ENCODE measurements at regions not wholly inside any gene's neighbourhood (a gene's known extent, or its start where the extent isn't known, plus 50 kb on each side); places are given as distances from the start of the nearest gene placed in this dataset.

DNA sequence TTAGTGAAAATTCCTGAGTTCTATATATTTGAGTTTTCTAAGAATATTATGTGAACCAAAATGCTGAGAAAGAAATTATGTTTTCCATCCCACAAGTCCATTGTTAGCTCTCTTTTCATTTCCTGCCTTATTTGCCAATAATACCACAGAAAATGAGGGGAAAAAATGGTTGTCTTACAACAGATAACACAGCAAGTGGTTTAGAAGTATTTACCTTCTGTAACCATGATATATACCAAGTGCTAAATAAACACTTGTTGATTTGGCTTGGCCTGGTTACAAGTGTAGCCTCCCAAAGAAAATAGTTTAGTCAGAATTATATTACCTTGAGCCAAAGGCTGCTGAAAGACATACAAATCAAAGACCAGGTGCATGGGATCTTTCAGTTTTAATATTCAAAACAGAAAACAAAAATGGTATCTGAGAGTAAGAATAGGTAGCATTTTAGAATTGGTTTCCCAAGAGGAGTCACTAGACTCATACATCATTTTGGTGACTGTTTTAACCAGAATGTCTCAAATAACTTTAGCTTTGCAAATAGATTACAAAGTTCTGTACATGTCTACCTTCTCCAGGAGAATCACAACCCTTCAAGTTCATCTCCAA, 439.8 kb upstream of the DYNLRB2 start:
- Histone ChIP-seq H4K8ac (ENCODE audit: low read depth, low read length) (no peak overlapping the region), H3K4me3 (ENCODE audit: low read length in 2 of 2) (no peak overlapping the region), H3K36me3 (replicated peaks in 1 of 2; ENCODE audit: control insufficient read depth in 2 of 2, insufficient read depth in 2 of 2, low read length in 2 of 2) (no peaks in the 10 kb centered on the region), H4K91ac (ENCODE audit: low read depth, low read length, poor library complexity) (no peak overlapping the region), H2BK120ac (ENCODE audit: low read depth, low read length) (no peak overlapping the region), H3K4me2 (ENCODE audit: insufficient read depth, low read length, poor library complexity, severe bottlenecking) (no peak overlapping the region), H2BK15ac (ENCODE audit: low read length) (no peak overlapping the region), H2AFZ (ENCODE audit: low read length) (no peak overlapping the region), H3K79me1 (ENCODE audit: low read depth, low read length) (no peaks in the 10 kb centered on the region), H3K4ac (ENCODE audit: low read length) (no peak overlapping the region), H3K14ac (ENCODE audit: low read length) (no peak overlapping the region), H3K27ac (replicated peaks; ENCODE audit: low read length) (no peak overlapping the region), H3K9ac (ENCODE audit: low read depth, low read length, poor library complexity) (no peak overlapping the region), H2AK5ac (ENCODE audit: low read depth, low read length) (no peak overlapping the region), H3K9me3 (replicated peaks in 1 of 2; ENCODE audit: control insufficient read depth in 2 of 2, insufficient read depth in 1 of 2, low read depth in 1 of 2, low read length in 2 of 2) (peaks cover 0 to 2% of the 10 kb centered on the region in 2 donors), H2BK5ac (ENCODE audit: low read length) (no peak overlapping the region), H3K18ac (ENCODE audit: low read length) (no peak overlapping the region), H3K27me3 (ENCODE audit: control insufficient read depth in 3 of 3, insufficient read depth in 3 of 3, low read depth in 1 of 3, low read length in 3 of 3) (no peaks in the 10 kb centered on the region), H3K4me1 (ENCODE audit: control insufficient read depth in 2 of 2, insufficient read depth in 1 of 2, low read depth in 1 of 2, low read length in 2 of 2) (no peaks in the 10 kb centered on the region), H2BK12ac (ENCODE audit: low read length) (no peak overlapping the region), H3K23ac (ENCODE audit: low read depth, low read length, poor library complexity) (no peak overlapping the region)
- no peak for DNase-seq (ENCODE audit: low spot score)

DNA sequence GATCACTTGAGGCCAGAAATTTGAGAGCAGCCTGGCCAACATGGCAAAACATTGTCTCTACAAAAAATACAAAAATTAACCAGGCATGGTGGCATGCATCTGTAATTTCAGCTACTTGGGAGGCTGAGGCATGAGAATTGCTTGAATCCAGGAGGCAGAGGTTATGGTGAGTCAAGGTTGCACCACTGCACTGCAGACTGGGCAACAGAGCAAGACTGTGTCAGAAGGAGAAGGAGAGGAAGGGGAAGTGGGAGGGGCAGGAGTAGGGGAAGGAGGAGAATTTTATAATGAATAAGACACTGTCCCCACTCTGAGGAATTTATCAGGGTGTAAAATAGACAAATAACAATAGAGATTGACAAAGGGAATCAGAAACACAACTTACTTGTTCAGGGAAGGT, 440.6 kb upstream of the DYNLRB2 start:
- Histone ChIP-seq H2BK15ac (ENCODE audit: low read length) (no peak overlapping the region), H2AFZ (ENCODE audit: low read length) (no peak overlapping the region), H3K27me3 (ENCODE audit: control insufficient read depth in 3 of 3, insufficient read depth in 3 of 3, low read depth in 1 of 3, low read length in 3 of 3) (no peaks in the 10 kb centered on the region), H3K9me3 (replicated peaks in 1 of 2; ENCODE audit: control insufficient read depth in 2 of 2, insufficient read depth in 1 of 2, low read depth in 1 of 2, low read length in 2 of 2) (peaks cover 0 to 2% of the 10 kb centered on the region in 2 donors), H2BK5ac (ENCODE audit: low read length) (no peak overlapping the region), H2BK120ac (ENCODE audit: low read depth, low read length) (no peak overlapping the region), H3K9ac (ENCODE audit: low read depth, low read length, poor library complexity) (no peak overlapping the region), H3K23ac (ENCODE audit: low read depth, low read length, poor library complexity) (no peak overlapping the region), H4K91ac (ENCODE audit: low read depth, low read length, poor library complexity) (no peak overlapping the region), H3K27ac (replicated peaks; ENCODE audit: low read length) (no peak overlapping the region), H3K4ac (ENCODE audit: low read length) (no peak overlapping the region), H3K4me3 (ENCODE audit: low read length in 2 of 2) (no peak overlapping the region), H3K18ac (ENCODE audit: low read length) (no peak overlapping the region), H3K4me1 (ENCODE audit: control insufficient read depth in 2 of 2, insufficient read depth in 1 of 2, low read depth in 1 of 2, low read length in 2 of 2) (no peaks in the 10 kb centered on the region), H4K8ac (ENCODE audit: low read depth, low read length) (no peak overlapping the region), H3K4me2 (ENCODE audit: insufficient read depth, low read length, poor library complexity, severe bottlenecking) (no peak overlapping the region), H2BK12ac (ENCODE audit: low read length) (no peak overlapping the region), H3K79me1 (ENCODE audit: low read depth, low read length) (no peaks in the 10 kb centered on the region), H2AK5ac (ENCODE audit: low read depth, low read length) (no peak overlapping the region), H3K36me3 (replicated peaks in 1 of 2; ENCODE audit: control insufficient read depth in 2 of 2, insufficient read depth in 2 of 2, low read length in 2 of 2) (no peaks in the 10 kb centered on the region), H3K14ac (ENCODE audit: low read length) (no peak overlapping the region)
- no peak for DNase-seq (ENCODE audit: low spot score)

DNA sequence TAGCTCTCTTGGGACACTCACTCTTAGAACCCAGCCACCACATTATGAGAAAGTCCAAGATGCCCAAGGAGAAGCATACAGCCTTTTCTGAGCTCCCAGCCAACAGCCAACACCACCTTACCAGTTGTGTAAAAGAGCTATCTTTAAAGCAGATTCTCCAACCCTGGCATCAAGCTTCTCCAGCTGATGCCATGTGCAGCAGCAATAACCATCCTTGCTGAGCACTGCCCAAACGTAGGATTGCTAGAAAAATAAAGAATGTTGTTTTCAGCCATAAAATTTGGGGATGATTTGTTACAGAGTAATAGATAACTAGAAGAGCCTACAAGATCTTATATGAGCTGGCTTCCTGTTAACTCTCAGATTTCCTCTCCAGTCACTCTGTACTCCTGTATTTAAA, 443.7 kb upstream of the DYNLRB2 start:
- H3K36me3 ChIP-seq (replicated peaks in 1 of 2; ENCODE audit: control insufficient read depth in 2 of 2, insufficient read depth in 2 of 2, low read length in 2 of 2) = no peaks in the 10 kb centered on the region

DNA sequence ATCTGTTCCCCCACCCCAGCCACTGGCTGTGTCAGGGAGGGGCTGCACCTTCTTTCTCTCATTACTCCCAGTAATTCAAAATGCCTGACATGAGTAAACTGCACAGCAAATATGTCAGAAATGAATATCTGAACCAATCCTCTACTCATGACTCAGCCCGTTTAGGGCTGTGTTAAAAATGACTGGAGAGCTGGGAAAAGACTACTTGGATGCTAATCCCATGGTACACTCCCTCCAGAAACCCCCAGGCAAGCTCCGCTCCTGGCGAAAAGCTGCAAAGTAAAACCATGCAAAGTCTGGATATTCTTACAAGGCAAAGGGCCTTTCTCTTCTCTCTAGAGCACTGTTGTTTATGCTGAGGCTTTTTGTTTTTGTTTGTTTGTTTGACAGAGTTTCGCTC, 448.1 kb upstream of the DYNLRB2 start:
- Histone ChIP-seq H2BK5ac (ENCODE audit: low read length) (no peak overlapping the region), H2BK15ac (ENCODE audit: low read length) (no peak overlapping the region), H3K9me3 (replicated peaks in 1 of 2; ENCODE audit: control insufficient read depth in 2 of 2, insufficient read depth in 1 of 2, low read depth in 1 of 2, low read length in 2 of 2) (peaks cover 0 to 2% of the 10 kb centered on the region in 2 donors), H3K14ac (ENCODE audit: low read length) (no peak overlapping the region), H2AK5ac (ENCODE audit: low read depth, low read length) (no peak overlapping the region), H3K27me3 (ENCODE audit: control insufficient read depth in 3 of 3, insufficient read depth in 3 of 3, low read depth in 1 of 3, low read length in 3 of 3) (no peaks in the 10 kb centered on the region), H3K18ac (ENCODE audit: low read length) (no peak overlapping the region), H3K4me1 (ENCODE audit: control insufficient read depth in 2 of 2, insufficient read depth in 1 of 2, low read depth in 1 of 2, low read length in 2 of 2) (no peaks in the 10 kb centered on the region), H3K27ac (replicated peaks; ENCODE audit: low read length) (no peak overlapping the region), H3K79me1 (ENCODE audit: low read depth, low read length) (no peaks in the 10 kb centered on the region), H3K9ac (ENCODE audit: low read depth, low read length, poor library complexity) (no peak overlapping the region), H4K8ac (ENCODE audit: low read depth, low read length) (no peak overlapping the region), H2BK12ac (ENCODE audit: low read length) (no peak overlapping the region), H3K4me2 (ENCODE audit: insufficient read depth, low read length, poor library complexity, severe bottlenecking) (no peak overlapping the region), H3K36me3 (replicated peaks in 1 of 2; ENCODE audit: control insufficient read depth in 2 of 2, insufficient read depth in 2 of 2, low read length in 2 of 2) (no peaks in the 10 kb centered on the region), H4K91ac (ENCODE audit: low read depth, low read length, poor library complexity) (no peak overlapping the region), H2BK120ac (ENCODE audit: low read depth, low read length) (no peak overlapping the region), H3K23ac (ENCODE audit: low read depth, low read length, poor library complexity) (no peak overlapping the region), H2AFZ (ENCODE audit: low read length) (no peak overlapping the region), H3K4me3 (ENCODE audit: low read length in 2 of 2) (no peak overlapping the region), H3K4ac (ENCODE audit: low read length) (no peak overlapping the region)
- WGBS, 2 donors (ENCODE audit: extremely low coverage in 2 of 2, insufficient read length in 2 of 2, insufficient replicate concordance in 1 of 2) = no CpG with 5 or more reads among the region's 4 CpGs
- no peak for DNase-seq (ENCODE audit: low spot score)

More for the DNA sequence above, 443.7 kb upstream of the DYNLRB2 start:
- Histone ChIP-seq H2BK120ac (ENCODE audit: low read depth, low read length) (no peak overlapping the region), H2AK5ac (ENCODE audit: low read depth, low read length) (no peak overlapping the region), H3K23ac (ENCODE audit: low read depth, low read length, poor library complexity) (no peak overlapping the region), H3K14ac (ENCODE audit: low read length) (no peak overlapping the region), H3K4me2 (ENCODE audit: insufficient read depth, low read length, poor library complexity, severe bottlenecking) (no peak overlapping the region), H3K18ac (ENCODE audit: low read length) (no peak overlapping the region), H4K8ac (ENCODE audit: low read depth, low read length) (no peak overlapping the region), H3K79me1 (ENCODE audit: low read depth, low read length) (no peaks in the 10 kb centered on the region), H4K91ac (ENCODE audit: low read depth, low read length, poor library complexity) (no peak overlapping the region), H3K27ac (replicated peaks; ENCODE audit: low read length) (no peak overlapping the region), H2BK12ac (ENCODE audit: low read length) (no peak overlapping the region), H3K4me1 (ENCODE audit: control insufficient read depth in 2 of 2, insufficient read depth in 1 of 2, low read depth in 1 of 2, low read length in 2 of 2) (no peaks in the 10 kb centered on the region), H3K4ac (ENCODE audit: low read length) (no peak overlapping the region), H2AFZ (ENCODE audit: low read length) (no peak overlapping the region), H2BK5ac (ENCODE audit: low read length) (no peak overlapping the region), H3K27me3 (ENCODE audit: control insufficient read depth in 3 of 3, insufficient read depth in 3 of 3, low read depth in 1 of 3, low read length in 3 of 3) (no peaks in the 10 kb centered on the region), H3K9ac (ENCODE audit: low read depth, low read length, poor library complexity) (no peak overlapping the region), H2BK15ac (ENCODE audit: low read length) (no peak overlapping the region), H3K4me3 (ENCODE audit: low read length in 2 of 2) (no peak overlapping the region), H3K9me3 (replicated peaks in 1 of 2; ENCODE audit: control insufficient read depth in 2 of 2, insufficient read depth in 1 of 2, low read depth in 1 of 2, low read length in 2 of 2) (peaks cover 0 to 2% of the 10 kb centered on the region in 2 donors)
- no CpG with 5 or more reads among the region's 1 CpG for WGBS, 2 donors (ENCODE audit: extremely low coverage in 2 of 2, insufficient read length in 2 of 2, insufficient replicate concordance in 1 of 2)
- DNase-seq (ENCODE audit: low spot score) = no peak

Measured in neuronal stem cell (in vitro differentiated cells).